WI38 (cell line): ENCODE measurements at regions not wholly inside any gene's neighbourhood (a gene's known extent, or its start where the extent isn't known, plus 50 kb on each side); places are given as distances from the start of the nearest gene placed in this dataset.

ENCODE experiments used
- H3K4me3 ChIP-seq: 2 replicates; pipeline ENCODE4 v1.5.1; 2011; ENCODE audit warnings: low read depth, mild to moderate bottlenecking, control low read depth, low read length
- CTCF ChIP-seq: IDR thresholded peaks from 2 replicates; pipeline ENCODE4 v1.5.1; 2012; ENCODE audit warnings: low read depth, mild to moderate bottlenecking, control low read depth, low read length

- no peak overlapping the region for H3K4me3 ChIP-seq
- no peak for TF ChIP-seq CTCF
These were observed 59.3 kb upstream of the CARMIL1 start for GRCh38 chr6:25219917-25220278.

GRCh38 chr6:25220857-25221256 lies 58.3 kb upstream of the CARMIL1 start:
- H3K4me3 ChIP-seq = no peak overlapping the region
- no peak for TF ChIP-seq CTCF

GRCh38 chr6:25222006-25222678 lies 57.0 kb upstream of the CARMIL1 start:
- H3K4me3 ChIP-seq = no peak overlapping the region
- no peak for TF ChIP-seq CTCF

GRCh38 chr6:25223490-25223991 lies 55.6 kb upstream of the CARMIL1 start:
- peak overlapping the region; percentile 44 for H3K4me3 ChIP-seq
- TF ChIP-seq CTCF = peak; percentile 79

- no peak overlapping the region for H3K4me3 ChIP-seq
- TF ChIP-seq CTCF = no peak
These were observed 54.9 kb upstream of the CARMIL1 start for GRCh38 chr6:25224242-25224641.

GRCh38 chr6:25227854-25228253 lies 51.3 kb upstream of the CARMIL1 start:
- H3K4me3 ChIP-seq = no peak overlapping the region
- no peak for TF ChIP-seq CTCF
